ENCODE measurements at regions not wholly inside any gene's neighbourhood (a gene's known extent, or its start where the extent isn't known, plus 50 kb on each side); places are given as distances from the start of the nearest gene placed in this dataset.

DNA sequence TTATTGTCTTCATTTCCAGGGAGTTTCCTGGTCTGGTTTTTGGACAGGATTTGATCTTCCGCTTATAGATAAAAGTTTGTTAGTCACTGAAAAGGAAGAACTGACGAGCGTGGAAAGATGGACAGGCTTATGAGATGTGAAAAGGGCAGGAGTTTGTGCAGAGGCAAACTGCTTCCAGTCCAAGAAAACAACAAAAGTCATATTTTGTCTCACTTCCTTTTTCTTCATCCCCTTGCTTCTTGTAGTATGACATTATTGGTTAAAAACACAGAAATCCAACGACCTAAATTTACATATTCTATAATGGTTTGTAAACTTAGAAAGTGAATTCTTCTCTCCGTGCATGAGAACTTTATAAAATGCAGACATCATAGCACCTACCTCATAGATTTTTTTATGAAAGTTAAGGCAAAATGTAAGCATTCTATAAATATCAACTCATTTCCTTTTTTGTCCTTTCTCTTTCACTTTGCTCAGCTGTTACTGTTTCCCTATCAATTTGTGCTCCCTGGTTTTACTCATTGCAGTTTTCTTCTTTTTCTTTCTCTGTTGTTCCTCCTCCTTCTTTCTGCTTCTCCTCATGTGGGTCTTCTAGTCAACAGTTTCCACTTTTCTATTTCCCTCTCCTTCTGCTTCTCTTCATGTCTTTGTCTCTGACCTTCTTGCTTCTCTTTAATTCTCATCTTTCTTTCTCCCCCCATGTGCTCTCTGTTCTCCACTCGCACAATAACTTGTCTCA, 370.2 kb downstream of the ARL4A start:
- TF ChIP-seq, protein P1, sequence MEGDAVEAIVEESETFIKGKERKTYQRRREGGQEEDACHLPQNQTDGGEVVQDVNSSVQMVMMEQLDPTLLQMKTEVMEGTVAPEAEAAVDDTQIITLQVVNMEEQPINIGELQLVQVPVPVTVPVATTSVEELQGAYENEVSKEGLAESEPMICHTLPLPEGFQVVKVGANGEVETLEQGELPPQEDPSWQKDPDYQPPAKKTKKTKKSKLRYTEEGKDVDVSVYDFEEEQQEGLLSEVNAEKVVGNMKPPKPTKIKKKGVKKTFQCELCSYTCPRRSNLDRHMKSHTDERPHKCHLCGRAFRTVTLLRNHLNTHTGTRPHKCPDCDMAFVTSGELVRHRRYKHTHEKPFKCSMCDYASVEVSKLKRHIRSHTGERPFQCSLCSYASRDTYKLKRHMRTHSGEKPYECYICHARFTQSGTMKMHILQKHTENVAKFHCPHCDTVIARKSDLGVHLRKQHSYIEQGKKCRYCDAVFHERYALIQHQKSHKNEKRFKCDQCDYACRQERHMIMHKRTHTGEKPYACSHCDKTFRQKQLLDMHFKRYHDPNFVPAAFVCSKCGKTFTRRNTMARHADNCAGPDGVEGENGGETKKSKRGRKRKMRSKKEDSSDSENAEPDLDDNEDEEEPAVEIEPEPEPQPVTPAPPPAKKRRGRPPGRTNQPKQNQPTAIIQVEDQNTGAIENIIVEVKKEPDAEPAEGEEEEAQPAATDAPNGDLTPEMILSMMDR (IDR thresholded peaks at IDR 0.05; ENCODE audit: low read depth, low read length) = no peak
- TF ChIP-seq EZH2phosphoT487 (IDR thresholded peaks at IDR 0.05; ENCODE audit: low read depth) = no peak

Measured in OCI-LY3 (cell line).